Glomerular visceral epithelial cell (primary cell): ENCODE measurements at regions not wholly inside any gene's neighbourhood (a gene's known extent, or its start where the extent isn't known, plus 50 kb on each side); places are given as distances from the start of the nearest gene placed in this dataset.
"Not testable (repeated sequence)": the region's sequence is repeated elsewhere in the genome, so short reads cannot be mapped to it uniquely, and the experiment has no call there.

Source experiments
- DNase-seq: peaks from one replicate; pipeline ENCODE4 v3.0.0-alpha.2; 2016; ENCODE audit errors: extremely low spot score

DNA sequence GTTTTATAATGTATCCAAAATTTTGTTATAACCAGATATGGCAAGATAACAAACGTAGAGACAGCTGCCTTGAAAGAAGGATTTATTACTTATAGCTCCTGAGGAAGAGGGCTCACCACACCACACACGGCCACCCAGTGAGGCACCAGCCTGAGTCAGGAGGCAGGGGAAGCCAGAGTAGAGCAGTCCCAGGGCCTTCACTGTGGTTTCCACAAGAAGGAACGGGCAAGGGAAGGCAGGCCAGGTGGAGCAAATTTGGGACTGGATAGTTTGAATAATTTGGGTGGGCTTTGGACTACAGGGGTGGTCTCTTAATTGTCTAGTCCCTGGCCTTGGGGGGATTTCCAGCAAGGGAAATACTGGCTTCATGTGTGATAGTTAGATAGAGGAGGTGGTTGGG is 72.5 kb downstream of the RRAGC start:
- DNase-seq: no peak

DNA sequence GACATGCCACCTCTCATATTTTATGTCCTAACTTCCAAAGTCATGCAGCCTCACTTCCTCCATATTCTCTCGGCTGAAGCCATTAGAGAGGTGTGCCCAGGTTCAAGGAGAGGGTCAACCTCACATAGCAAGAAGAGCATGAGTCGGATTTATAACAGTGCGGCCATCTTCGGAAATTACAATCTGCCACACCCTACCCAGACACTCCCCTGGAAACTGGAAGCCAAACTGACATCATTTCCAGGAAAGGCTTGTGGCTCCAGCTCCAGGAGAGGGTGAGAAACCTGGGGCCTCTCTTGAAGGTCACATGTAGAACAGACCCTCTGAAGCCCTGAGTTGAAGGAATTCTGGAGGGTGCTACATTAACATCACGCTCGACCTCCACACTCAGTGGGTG is 73.5 kb downstream of the RRAGC start:
- no peak for DNase-seq

DNA sequence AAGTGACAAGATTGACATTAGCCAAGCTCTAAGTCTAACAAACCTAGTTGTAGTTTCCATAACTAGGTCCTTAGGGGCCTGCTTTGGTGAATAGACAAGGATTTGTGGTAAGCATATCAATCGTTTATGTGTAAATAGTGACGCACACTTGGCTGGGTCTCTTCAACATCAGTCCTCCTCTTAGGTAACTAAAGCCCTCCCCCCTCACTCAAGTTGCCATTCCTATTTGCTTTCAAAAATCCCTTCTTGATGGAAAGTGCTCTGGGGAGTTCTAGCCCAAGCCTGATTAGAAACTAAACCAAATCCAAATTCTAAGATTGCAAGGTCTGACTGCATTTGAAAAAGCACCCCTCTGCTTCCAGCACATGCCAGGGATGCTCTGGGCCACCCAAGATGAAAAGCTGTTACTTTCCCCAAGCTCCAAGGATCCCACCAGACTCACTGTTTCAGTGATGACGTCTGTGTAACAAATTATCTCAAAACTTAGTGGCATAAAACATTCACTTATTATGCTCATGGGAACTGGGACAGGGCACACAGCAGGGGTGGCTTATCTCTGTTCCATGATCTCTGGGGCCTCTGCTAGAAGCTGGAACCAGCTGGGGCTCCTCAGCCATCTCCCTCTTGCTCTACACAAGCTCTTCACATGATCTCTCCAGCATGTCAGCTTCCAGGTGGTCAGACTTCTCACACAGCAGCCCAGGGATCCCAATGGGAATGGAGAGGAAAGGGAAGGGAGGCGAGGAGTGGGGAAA is 74.1 kb downstream of the RRAGC start:
- DNase-seq: no peak

DNA sequence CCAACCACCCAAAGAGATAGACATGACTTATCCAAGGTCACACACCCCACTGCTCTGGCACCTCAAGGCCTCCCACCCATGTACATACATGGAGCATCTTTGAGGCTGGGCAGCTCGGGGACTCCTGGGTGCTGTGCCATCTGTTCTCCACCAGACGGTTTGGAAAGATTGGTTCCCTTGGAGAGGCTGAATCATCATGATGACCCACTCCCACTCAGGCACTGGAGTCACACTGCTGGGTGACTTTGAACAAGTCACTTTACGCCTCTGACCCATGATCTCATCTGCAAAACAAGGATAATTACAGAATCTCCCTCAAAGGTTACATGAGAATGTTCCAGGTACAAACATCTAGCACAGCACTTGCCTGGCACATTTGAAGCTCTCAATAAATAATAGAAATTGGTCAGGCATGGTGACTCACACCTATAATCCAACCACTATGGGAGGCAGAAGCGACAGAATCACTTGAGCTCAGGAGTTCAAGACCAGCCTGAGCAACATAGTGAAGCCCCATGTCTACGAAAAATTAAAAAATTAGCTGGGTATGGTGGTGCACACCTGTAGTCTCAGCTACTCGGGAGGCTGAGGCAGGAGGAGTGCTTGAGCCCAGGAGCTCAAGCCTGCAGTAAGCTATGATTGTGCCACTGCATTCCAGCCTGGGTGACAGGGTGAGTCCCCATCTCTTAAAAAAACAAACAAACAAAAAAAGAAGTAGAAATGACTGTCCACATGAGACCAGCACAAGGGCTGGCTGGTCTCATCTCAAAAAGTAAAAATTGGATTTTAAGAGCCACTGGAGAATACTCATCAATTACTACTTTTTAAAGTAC is 74.9 kb downstream of the RRAGC start:
- DNase-seq: no peak

DNA sequence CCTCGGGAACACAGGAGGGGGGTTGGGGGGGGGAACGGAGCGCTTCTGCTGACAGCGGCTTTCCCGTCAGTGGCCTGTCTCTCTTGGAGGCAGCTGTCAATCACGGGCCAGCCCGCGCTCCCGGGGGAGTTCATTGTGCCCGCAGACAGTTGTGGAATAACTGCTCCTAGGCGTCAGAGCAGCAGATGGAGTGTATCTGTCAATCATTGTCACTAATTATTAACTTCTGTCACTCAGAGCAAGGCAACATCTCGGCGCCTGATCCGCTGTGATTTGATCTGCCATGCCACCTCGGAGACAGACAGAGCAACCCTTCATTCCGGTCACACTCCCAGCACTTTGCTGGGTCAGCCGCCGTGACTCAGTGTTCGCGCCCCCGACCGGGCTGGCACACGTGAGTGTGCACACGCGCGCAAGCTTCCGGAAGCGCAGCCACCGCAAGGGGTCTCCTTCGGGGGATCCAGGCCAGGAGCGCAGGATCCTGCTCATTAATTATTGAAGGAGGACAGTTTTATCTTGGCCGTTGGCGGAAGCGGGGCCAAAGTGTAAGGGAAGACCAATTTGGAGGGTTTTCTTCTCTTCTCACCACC is 75.8 kb downstream of the RRAGC start:
- DNase-seq: no peak

DNA sequence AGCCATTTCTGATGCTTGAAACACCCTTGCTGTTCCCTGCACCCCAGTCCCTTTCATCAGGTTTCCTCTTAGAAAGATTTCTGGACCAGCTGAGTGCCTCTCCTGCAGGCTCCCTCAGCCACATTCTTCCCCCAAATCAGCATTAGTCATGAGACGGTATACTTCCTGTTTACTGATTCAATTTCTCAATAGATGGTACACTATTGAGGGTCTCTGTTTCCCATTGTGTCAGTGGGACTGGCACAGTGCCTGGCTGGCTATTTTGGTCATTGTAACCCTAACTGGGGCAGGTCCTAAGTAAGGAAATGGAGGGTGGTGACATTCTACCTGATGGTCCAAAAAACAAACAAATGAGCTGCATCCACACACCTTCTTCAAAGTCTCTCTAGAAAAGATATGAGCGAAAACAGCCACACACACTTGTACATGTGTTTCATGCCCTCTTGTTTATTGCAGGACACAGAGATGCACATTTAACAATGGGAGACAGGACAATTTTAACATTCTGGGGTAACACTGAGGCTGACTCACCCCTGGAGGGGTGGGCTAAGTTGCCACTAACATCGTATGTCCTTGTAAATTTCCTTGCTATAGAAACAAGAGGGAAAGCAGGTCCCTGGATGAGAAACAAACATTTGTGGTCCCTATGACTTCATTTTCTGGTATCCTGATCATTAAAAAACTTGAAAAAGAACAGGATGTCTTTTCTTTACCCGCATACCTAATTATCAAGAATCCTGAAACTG is 77.5 kb downstream of the RRAGC start:
- no peak for DNase-seq

DNA sequence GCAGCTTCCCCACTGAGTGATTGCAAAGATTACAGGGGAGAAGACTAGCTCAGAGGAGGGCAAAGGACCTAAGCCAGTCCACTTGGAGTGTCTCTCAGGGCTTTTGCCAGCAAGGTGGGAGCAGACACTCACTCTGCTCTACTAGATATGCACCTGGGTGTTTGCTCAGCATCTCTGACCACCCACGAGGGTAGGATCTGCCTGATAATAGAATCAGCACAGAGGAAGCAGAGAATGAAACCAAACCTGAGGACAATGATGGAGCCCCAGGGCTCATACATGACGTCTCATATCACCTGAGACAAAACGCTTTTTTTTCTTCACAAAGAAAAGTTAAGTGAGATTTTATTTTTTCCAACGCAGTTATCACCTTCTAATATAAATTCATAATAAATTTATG is 79.4 kb downstream of the RRAGC start:
- DNase-seq: no peak

DNA sequence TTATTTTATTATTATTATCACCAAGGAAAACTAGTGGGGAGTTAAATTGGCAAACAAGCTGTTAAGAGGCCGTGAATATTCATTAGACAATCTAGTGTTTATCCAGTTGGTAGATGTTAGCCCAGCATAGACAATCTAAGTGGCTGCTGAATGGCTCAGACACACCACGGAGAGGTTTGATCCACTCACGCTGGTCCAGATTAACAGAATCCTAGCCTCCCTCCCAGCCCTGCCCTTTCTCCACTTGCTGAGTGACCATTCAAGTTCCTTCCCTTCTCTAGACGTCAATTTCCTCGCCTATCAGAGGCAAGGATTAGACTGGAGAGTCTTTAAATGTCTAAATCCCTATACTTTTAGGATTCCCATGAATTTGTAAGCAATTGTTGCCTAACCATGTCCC is 80.1 kb downstream of the RRAGC start:
- no peak for DNase-seq

DNA sequence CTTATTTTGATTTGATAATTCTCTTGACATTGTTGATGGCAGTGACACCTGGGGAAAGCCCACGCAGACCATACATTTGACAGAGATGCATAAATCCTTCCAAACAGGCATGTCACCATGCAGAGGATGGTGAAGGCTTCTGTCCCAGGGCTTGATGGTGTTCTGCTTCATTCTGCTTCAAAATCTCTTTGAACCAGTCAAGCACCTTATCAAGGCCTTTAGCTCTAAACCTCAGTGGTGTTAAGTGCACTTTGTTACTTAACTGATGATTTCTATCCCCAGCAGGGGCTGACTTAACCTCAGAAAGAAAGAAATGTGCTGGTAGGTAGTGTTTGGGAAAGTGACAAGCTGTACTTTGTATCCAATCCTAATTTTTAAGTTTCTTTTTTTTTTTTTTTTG is 81.1 kb downstream of the RRAGC start:
- no peak for DNase-seq

DNA sequence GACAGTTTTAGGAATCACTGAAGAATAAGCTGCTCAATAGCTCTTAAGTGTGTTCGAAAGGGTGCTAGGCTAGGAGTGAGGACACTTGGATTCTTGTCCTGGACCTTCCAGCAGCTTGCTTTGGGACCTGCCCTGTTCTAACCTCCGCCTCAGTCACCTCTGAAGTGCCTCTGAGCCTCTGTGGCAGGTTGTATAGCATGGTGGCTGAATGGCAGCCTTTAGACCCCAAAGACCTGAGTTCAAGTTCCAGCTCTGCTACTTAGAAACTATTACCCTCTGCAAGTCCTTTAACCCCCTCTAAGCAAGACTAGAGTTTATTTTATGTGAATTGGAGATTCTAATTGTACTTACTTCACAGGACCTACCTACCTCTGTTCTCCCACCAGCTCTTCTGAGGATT is 81.5 kb downstream of the RRAGC start:
- DNase-seq: no peak

DNA sequence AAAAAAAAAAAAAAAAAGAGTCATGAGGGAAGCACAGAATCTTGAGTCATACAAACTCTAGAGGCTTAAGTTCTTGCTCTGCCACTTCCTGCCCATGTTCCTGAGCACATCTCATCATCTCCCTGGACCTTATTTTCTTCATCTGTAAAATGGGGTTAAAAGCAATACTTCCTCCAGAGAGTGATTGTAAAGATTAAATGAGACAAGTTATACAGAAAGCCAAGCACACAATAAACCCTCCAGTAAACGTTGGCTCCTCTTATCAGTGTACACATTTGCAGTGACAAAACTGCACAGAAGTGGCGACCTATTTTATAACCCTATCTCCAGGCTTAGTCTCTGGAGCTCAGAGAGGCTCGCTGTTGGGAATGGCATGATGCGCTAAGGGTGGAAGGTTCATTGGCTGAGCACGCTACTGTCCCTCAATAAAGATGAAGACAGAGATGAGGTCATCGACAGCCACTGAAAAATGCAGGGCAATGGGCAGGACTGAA is 82.1 kb downstream of the RRAGC start:
- DNase-seq: no peak

DNA sequence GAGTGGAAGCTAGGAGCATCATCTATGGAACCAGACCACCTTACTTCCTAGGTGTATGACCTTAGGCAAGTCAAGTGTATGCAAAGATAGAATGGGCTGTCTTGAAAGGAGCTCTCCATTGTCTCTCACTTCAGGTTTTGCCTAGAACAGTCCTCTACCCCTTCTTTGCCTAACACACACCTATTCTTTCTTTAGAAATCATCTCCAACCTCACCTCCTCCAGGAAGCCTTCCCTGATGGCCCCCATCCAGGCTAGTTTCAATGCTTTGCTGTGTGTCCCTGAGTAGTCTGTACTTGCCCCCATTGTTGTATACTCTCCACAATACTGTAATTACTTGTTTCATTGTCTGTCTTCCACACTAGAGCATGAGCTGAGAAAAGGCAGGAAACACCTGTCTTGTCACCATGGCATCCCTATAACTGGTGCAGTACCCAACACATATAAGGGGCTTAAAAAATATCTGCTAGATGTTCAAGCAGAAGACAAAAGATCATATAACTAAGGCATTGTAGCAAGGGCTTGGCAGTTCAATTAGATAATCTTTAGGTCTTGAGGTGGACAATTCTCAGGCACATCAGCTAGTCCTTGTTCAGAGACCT is 83.0 kb downstream of the RRAGC start:
- no peak for DNase-seq

DNA sequence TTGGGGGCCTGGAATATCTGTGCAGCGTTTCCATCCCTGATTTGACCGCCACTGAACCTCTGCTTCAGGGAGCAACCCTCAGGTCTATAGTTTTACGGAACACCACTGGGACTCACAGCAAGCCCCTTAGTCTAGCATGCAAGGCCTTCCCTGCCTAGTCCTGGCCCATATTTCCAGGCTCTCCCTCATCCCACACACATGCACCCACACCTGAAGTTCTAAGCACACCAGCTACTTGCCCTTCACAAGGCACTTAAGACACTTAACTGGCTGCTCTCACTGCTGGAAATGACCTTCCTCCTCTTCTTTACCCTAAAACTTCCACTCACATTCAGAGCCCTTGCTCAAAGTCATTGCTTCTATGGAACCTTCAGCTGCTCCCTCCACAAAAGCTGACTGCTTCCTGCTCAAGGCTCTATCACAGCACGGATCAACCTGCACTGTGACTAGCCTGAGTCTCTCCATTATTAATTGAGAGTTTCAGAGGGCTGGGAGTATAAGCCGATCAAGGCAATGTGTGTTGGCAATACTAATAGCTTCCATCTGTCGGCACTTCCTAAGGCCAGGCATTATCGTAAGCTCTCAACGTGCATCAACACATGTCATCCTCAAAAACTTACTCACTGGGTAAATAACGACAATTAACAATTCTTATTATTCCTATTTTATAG is 84.3 kb downstream of the RRAGC start:
- no peak for DNase-seq

DNA sequence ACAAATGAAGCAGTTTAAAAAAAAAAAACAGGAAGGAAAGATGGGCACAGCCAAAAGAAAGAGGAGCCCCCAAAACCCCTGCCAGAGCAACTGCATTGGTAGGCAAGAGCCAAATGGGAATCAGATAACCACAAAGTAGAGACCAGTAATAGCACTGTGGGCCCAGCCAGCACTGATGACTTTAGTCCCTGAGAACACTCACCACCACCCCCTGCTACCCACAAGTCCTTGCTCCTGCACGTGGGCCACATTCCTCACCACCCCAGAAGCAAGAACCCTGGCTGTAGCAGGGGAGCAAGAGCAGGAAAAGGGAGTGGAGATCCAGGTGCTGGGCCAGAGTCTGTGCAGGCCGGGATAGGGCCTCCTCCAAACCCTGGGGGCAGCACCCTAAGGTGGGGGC is 86.1 kb downstream of the RRAGC start:
- DNase-seq: no peak

DNA sequence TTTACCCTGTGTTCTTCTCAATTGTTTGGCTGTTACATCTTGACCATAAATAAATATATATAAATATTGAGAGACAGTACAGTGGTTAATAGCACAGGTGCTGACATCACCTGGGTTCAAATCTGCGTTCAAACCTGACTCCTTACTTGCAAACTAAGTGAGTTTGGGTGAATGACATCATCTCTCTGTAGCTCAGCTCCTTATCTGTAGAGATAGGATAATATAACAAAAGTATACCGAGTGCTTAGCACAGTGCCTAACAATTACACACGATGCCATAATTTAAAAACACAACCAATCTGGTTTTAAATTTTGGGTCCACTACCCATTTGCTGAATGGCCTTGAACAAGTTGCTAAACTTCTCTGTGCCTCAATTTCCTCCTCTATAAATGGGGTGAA is 86.6 kb downstream of the RRAGC start:
- no peak for DNase-seq

DNA sequence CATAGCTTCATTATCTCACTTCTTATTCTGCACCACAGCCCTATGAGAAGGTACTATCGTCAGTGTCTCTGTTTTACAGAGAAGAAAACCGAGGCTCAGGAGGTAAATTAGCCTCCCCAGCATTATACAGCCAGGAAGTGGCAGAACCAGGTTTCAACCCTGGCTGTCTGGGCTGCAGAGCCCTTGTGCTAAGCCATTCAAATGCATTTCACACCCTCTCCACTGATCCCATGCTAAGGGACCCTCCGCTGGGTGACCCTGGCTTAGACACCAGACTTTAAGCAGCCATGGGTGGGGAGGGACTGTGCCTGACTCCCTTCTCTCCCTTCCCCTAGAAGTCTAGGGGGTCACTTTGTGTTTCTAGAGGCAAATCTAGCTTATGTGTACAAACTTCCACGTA is 87.5 kb downstream of the RRAGC start:
- DNase-seq: no peak

DNA sequence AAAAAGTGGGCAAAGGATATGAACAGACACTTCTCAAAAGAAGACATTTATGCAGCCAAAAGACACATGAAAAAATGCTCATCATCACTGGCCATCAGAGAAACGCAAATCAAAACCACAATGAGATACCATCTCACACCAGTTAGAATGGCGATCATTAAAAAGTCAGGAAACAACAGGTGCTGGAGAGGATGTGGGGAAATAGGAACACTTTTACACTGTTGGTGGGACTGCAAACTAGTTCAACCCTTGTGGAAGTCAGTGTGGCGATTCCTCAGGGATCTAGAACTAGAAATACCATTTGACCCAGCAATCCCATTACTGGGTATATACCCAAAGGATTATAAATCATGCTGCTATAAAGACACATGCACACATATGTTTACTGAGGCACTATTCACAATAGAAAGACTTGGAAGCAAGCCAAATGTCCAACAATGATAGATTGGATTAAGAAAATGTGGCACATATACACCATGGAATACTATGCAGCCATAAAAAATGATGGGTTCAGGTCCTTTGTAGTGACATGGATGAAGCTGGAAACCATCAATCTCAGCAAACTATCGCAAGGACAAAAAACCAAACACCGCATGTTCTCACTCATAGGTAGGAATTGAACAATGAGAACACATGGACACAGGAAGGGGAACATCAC is 88.9 kb downstream of the RRAGC start:
- not testable (repeated sequence) for DNase-seq

DNA sequence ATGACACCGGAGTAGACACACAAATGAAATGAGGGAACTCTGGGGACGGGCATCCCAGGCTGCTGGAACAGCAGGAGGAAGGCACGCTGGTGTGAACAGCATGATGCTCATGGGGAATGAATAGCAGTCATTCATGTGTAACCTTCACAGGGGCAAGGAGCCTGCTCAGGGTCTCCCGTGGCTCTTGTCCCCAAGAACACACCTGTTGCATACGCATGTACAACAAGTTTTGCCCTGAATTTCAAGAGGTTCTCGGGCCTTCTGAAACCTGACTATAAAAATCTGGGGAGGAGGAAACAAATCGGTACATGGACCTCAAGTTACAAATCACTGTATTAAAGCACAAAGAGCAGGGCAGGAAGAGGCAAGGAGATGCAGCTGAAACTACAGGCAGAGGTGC is 93.4 kb downstream of the RRAGC start:
- no peak for DNase-seq

DNA sequence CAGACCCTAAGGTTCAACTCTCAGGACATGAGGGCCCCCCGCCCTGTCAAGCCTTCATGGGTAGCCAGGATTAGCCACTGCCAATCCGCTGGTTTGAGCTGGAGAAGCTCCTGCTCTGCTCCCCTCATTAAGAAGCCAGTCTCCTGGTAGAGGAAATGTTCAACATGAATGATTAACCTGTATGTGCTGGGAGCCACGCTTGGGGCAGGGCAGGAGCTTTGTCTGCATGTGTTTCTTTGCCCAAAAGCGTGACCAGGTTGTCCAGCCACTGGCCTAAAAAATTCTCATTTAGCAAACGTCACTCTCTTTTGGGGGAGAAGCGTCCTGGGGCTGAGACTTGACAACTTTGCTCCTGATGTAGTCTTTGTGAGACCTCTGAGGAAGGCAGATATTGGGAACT is 96.5 kb downstream of the RRAGC start:
- DNase-seq: no peak

DNA sequence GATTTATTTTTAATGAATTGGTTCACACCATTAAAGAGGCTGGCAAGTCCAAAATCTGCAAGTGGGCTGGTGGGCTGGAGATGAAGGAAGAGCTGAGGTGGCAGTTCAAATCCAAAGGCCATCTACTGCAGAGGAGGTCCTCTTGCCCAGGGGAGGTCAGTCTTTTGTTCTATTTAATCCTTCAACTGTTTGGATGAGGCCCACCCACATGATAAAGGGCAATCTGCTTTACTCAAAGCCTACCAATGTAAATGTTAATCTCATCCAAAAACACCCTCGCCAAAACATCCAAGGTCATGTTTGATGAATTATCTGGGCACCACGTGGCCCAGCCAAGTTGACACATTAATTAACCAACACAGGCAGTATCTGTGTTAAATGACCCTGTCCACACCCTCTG is 99.0 kb downstream of the RRAGC start:
- no peak for DNase-seq

DNA sequence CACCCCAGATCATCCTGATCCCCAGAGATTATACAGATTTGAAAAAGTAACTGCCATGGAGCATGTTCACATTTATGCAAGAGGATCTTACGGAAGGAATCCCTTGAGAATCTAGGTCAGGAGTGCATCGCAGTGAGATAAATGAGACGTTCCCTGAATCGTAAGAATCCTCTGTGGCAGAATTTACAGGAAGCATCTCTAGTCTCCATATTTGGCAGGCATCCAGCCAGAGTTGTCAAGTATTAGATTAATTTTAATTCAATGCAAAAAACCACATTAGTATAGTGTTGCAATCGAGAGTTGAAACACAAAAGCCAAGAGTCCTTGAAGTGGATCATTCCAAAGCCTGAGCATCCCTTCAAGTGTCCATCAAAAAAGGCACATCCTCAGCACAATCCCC is 100.8 kb downstream of the RRAGC start:
- no peak for DNase-seq
